HEK293T (cell line): ENCODE measurements at regions not wholly inside any gene's neighbourhood (a gene's known extent, or its start where the extent isn't known, plus 50 kb on each side); places are given as distances from the start of the nearest gene placed in this dataset.

Experiments used
- CTCF ChIA-PET: fragments of 350-600 bp; formaldehyde crosslinking; extraction: SDS; loops from one replicate; lab custom pipeline; 2021; ENCODE audit warnings: antibody characterized with exemption, inconsistent platforms; lab: Yijun Ruan, JAX
- POLR2A ChIA-PET: fragments of 350-600 bp; formaldehyde crosslinking; extraction: SDS; loops from one replicate; lab custom pipeline; 2020; ENCODE audit warnings: antibody characterized with exemption, inconsistent platforms; lab: Yijun Ruan, JAX
- DNase-seq: peaks from one replicate; pipeline ENCODE4 v3.0.0; 2012; ENCODE audit warnings: mixed read lengths; ENCODE audit errors: extremely low spot score
- ARNT ChIP-seq: fragments of 450-650 bp; IDR thresholded peaks from 2 replicates; pipeline ENCODE4 v1.6.1; 2017; ENCODE audit warnings: mild to moderate bottlenecking
- BHLHE40 ChIP-seq: fragments of 450-650 bp; IDR thresholded peaks from 2 replicates; pipeline ENCODE4 v1.6.1; 2016; ENCODE audit warnings: mild to moderate bottlenecking, moderate library complexity, borderline replicate concordance
- CTBP1 ChIP-seq: fragments of 450-650 bp; IDR thresholded peaks from 2 replicates; pipeline ENCODE4 v1.6.1; 2016; ENCODE audit warnings: borderline replicate concordance
- ELF4 ChIP-seq: fragments of 450-650 bp; IDR thresholded peaks from 2 replicates; pipeline ENCODE4 v1.6.1; 2017; ENCODE audit warnings: antibody characterized with exemption
- FOXA1 ChIP-seq: fragments of 450-650 bp; IDR thresholded peaks from 2 replicates; pipeline ENCODE4 v1.6.1; 2016; ENCODE audit warnings: mild to moderate bottlenecking
- FOXK2 ChIP-seq: fragments of 450-650 bp; IDR thresholded peaks from 2 replicates; pipeline ENCODE4 v1.6.1; 2016; ENCODE audit warnings: mild to moderate bottlenecking
- FOXM1 ChIP-seq: fragments of 450-650 bp; IDR thresholded peaks from 2 replicates; pipeline ENCODE4 v1.6.1; 2017; ENCODE audit warnings: mild to moderate bottlenecking, borderline replicate concordance
- HDGF ChIP-seq: fragments of 450-650 bp; IDR thresholded peaks from 2 replicates; pipeline ENCODE4 v1.6.1; 2017; ENCODE audit warnings: antibody characterized with exemption, borderline replicate concordance
- L3MBTL2 ChIP-seq: fragments of 450-650 bp; conservative IDR thresholded peaks from 2 replicates; pipeline ENCODE4 v1.6.1; 2016; ENCODE audit warnings: mild to moderate bottlenecking
- LEF1 ChIP-seq: fragments of 450-650 bp; IDR thresholded peaks from 2 replicates; pipeline ENCODE4 v1.6.1; 2017; ENCODE audit warnings: mild to moderate bottlenecking, borderline replicate concordance
- NFRKB ChIP-seq: fragments of 450-650 bp; IDR thresholded peaks from 2 replicates; pipeline ENCODE4 v1.6.1; 2016; ENCODE audit warnings: mild to moderate bottlenecking, moderate library complexity
- PKNOX1 ChIP-seq: fragments of 450-650 bp; IDR thresholded peaks from 2 replicates; pipeline ENCODE4 v1.6.1; 2016
- SP1 ChIP-seq: fragments of 450-650 bp; IDR thresholded peaks from 2 replicates; pipeline ENCODE4 v1.6.1; 2017
- SUZ12 ChIP-seq: fragments of 450-650 bp; IDR thresholded peaks from 2 replicates; pipeline ENCODE4 v1.6.1; 2016; ENCODE audit warnings: mild to moderate bottlenecking
- TARDBP ChIP-seq: fragments of 450-650 bp; IDR thresholded peaks from 2 replicates; pipeline ENCODE4 v1.6.1; 2016
- ZNF384 ChIP-seq: fragments of 450-650 bp; IDR thresholded peaks from 2 replicates; pipeline ENCODE4 v1.6.1; 2016

GRCh38 chr3:8328967-8329366, 172.7 kb upstream of the LMCD1 start:
- DNase-seq = no peak
- ChIA-PET POLR2A (no interaction called here), CTCF (no interaction called here)
- TF ChIP-seq CTBP1 (no peak), LEF1 (no peak), SUZ12 (no peak), L3MBTL2 (no peak), ZNF384 (no peak), HDGF (no peak), BHLHE40 (no peak), FOXK2 (no peak), ELF4 (no peak), ARNT (no peak), FOXM1 (no peak), NFRKB (no peak), FOXA1 (no peak), TARDBP (no peak), SP1 (no peak), PKNOX1 (no peak)

- ChIA-PET CTCF (no interaction called here), POLR2A (no interaction called here)
- DNase-seq = no peak
- TF ChIP-seq NFRKB (no peak), ZNF384 (no peak)
These were observed 172.0 kb upstream of the LMCD1 start for GRCh38 chr3:8329598-8329997.

GRCh38 chr3:8336456-8336855, 165.2 kb upstream of the LMCD1 start:
- CTCF ChIA-PET = no interaction called here
- POLR2A ChIA-PET = no interaction called here
- DNase-seq = peak; percentile 39
- TF ChIP-seq L3MBTL2 = no peak
- no peak for TF ChIP-seq NFRKB
- no peak for TF ChIP-seq ELF4
- no peak for TF ChIP-seq TARDBP
- no peak for TF ChIP-seq SP1
- no peak for TF ChIP-seq LEF1
- TF ChIP-seq PKNOX1 = no peak
- no peak for TF ChIP-seq BHLHE40
- no peak for TF ChIP-seq ARNT
- TF ChIP-seq ZNF384 = no peak
- no peak for TF ChIP-seq FOXM1

GRCh38 chr3:8338424-8338823, 163.2 kb upstream of the LMCD1 start:
- TF ChIP-seq SUZ12 (no peak), BHLHE40 (no peak), NFRKB (no peak), ZNF384 (no peak), CTBP1 (no peak), FOXK2 (no peak), TARDBP (no peak), PKNOX1 (no peak), FOXA1 (no peak), ELF4 (no peak), ARNT (no peak), HDGF (no peak), L3MBTL2 (no peak), FOXM1 (no peak), LEF1 (no peak), SP1 (no peak)
- CTCF ChIA-PET = no interaction called here
- POLR2A ChIA-PET = no interaction called here
- DNase-seq = no peak

- ChIA-PET CTCF (no interaction called here), POLR2A (no interaction called here)
- DNase-seq = no peak
- TF ChIP-seq FOXM1 (no peak), CTBP1 (no peak), FOXA1 (no peak), FOXK2 (no peak), L3MBTL2 (no peak)
These were observed 159.8 kb upstream of the LMCD1 start for GRCh38 chr3:8341821-8342247.

- TF ChIP-seq FOXM1 = no peak
- ChIA-PET POLR2A (no interaction called here), CTCF (interaction anchor here (0.5 kb wide), 1 partner anchor 12 kb away, joined by 6 read pairs; no protein-coding TSS in a partner anchor)
- DNase-seq = no peak
These were observed 158.6 kb upstream of the LMCD1 start for GRCh38 chr3:8343058-8343457.

GRCh38 chr3:8345398-8345797, 156.2 kb upstream of the LMCD1 start:
- POLR2A ChIA-PET = no interaction called here
- CTCF ChIA-PET = no interaction called here
- TF ChIP-seq FOXK2 (no peak), SP1 (no peak), ZNF384 (no peak)
- no peak for DNase-seq
